ENCODE measurements at regions not wholly inside any gene's neighbourhood (a gene's known extent, or its start where the extent isn't known, plus 50 kb on each side); places are given as distances from the start of the nearest gene placed in this dataset.

DNA sequence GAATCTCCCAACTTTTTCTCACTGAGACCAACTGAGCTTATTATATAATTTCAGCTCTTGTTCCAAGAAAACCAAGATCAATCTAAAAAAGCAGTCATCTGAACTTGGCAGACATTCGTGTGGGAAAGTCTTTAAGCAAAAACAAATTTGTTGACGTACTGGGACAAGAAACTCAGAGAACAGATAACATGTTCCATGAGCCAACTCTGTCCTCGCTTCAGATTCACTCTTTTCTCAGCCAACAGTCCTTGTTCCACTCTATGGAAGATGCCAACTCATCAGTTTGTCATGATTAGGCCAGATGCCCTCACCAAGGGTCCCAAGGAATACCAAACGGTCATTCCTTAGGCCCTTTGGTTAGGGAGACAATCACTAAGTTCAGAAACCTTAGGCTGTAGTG lies 224.2 kb upstream of the CTAGE1 start:
- TF ChIP-seq POLR2AphosphoS5 (IDR thresholded peaks at IDR 0.05; ENCODE audit: low read length) (no peak), MTA2 (IDR thresholded peaks at IDR 0.05; ENCODE audit: low read depth) (no peak), POLR2A (IDR thresholded peaks at IDR 0.05; ENCODE audit: low read depth, low read length) (no peak), SUPT20H (IDR thresholded peaks at IDR 0.05; ENCODE audit: borderline replicate concordance, control insufficient read depth, low read depth, low read length) (no peak), ZNF207 (IDR thresholded peaks at IDR 0.05; ENCODE audit: borderline replicate concordance) (no peak), EZH2 (IDR thresholded peaks at IDR 0.05; ENCODE audit: borderline replicate concordance, control insufficient read depth, low read depth, low read length) (no peak)
- TF ChIP-seq, protein P1, sequence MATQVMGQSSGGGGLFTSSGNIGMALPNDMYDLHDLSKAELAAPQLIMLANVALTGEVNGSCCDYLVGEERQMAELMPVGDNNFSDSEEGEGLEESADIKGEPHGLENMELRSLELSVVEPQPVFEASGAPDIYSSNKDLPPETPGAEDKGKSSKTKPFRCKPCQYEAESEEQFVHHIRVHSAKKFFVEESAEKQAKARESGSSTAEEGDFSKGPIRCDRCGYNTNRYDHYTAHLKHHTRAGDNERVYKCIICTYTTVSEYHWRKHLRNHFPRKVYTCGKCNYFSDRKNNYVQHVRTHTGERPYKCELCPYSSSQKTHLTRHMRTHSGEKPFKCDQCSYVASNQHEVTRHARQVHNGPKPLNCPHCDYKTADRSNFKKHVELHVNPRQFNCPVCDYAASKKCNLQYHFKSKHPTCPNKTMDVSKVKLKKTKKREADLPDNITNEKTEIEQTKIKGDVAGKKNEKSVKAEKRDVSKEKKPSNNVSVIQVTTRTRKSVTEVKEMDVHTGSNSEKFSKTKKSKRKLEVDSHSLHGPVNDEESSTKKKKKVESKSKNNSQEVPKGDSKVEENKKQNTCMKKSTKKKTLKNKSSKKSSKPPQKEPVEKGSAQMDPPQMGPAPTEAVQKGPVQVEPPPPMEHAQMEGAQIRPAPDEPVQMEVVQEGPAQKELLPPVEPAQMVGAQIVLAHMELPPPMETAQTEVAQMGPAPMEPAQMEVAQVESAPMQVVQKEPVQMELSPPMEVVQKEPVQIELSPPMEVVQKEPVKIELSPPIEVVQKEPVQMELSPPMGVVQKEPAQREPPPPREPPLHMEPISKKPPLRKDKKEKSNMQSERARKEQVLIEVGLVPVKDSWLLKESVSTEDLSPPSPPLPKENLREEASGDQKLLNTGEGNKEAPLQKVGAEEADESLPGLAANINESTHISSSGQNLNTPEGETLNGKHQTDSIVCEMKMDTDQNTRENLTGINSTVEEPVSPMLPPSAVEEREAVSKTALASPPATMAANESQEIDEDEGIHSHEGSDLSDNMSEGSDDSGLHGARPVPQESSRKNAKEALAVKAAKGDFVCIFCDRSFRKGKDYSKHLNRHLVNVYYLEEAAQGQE (IDR thresholded peaks at IDR 0.05; ENCODE audit: low read depth, low read length), result no peak
- TF ChIP-seq, protein P2, sequence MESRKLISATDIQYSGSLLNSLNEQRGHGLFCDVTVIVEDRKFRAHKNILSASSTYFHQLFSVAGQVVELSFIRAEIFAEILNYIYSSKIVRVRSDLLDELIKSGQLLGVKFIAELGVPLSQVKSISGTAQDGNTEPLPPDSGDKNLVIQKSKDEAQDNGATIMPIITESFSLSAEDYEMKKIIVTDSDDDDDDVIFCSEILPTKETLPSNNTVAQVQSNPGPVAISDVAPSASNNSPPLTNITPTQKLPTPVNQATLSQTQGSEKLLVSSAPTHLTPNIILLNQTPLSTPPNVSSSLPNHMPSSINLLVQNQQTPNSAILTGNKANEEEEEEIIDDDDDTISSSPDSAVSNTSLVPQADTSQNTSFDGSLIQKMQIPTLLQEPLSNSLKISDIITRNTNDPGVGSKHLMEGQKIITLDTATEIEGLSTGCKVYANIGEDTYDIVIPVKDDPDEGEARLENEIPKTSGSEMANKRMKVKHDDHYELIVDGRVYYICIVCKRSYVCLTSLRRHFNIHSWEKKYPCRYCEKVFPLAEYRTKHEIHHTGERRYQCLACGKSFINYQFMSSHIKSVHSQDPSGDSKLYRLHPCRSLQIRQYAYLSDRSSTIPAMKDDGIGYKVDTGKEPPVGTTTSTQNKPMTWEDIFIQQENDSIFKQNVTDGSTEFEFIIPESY (IDR thresholded peaks at IDR 0.05), result no peak

Data from GM12878 (cell line).